SU-DHL-6 (cell line): ENCODE measurements at regions not wholly inside any gene's neighbourhood (a gene's known extent, or its start where the extent isn't known, plus 50 kb on each side); places are given as distances from the start of the nearest gene placed in this dataset.

Experiments
- H2AFZ ChIP-seq: fragments of 200-600 bp; sonication (generic); 2 replicates; pipeline ENCODE4 v1.6.1; 2014; ENCODE audit warnings: low read depth, mild to moderate bottlenecking, moderate library complexity, mixed read lengths, antibody characterized with exemption, low read length; ENCODE audit not compliant: severe bottlenecking
- H3F3A ChIP-seq: fragments of 200-600 bp; shearing (Covaris generic); 2 replicates; pipeline ENCODE4 v1.6.0; 2016; ENCODE audit warnings: antibody characterized with exemption, mild to moderate bottlenecking; ENCODE audit not compliant: insufficient read depth
- H3K27ac ChIP-seq: fragments of 200-600 bp; sonication (generic); 2 replicates; pipeline ENCODE4 v1.5.1; 2016; ENCODE audit warnings: low read depth, mild to moderate bottlenecking, low read length, moderate library complexity, mixed read lengths
- H3K27me3 ChIP-seq: fragments of 200-600 bp; sonication (generic), shearing (Covaris generic); 2 replicates; pipeline ENCODE4 v1.6.0; 2014; ENCODE audit warnings: mild to moderate bottlenecking, low read length
- H3K36me3 ChIP-seq: fragments of 200-600 bp; sonication (generic); 2 replicates; pipeline ENCODE4 v1.6.1; 2014; ENCODE audit warnings: mild to moderate bottlenecking, low read length, mixed read lengths
- H3K4me2 ChIP-seq: fragments of 300-600, 200-600 bp; shearing (Covaris generic), sonication (generic); 2 replicates; pipeline ENCODE4 v1.6.0; 2014; ENCODE audit warnings: low read length, low read depth, mild to moderate bottlenecking; ENCODE audit not compliant: poor library complexity, severe bottlenecking
- H3K4me3 ChIP-seq: fragments of 200-600 bp; sonication (generic); 2 replicates; pipeline ENCODE4 v1.5.1; 2014; ENCODE audit warnings: antibody characterized with exemption, low read length, mild to moderate bottlenecking, mixed read lengths; ENCODE audit not compliant: insufficient read depth, poor library complexity, severe bottlenecking
- H3K79me2 ChIP-seq: fragments of 200-600 bp; sonication (generic); 2 replicates; pipeline ENCODE4 v1.6.1; 2014; ENCODE audit warnings: mild to moderate bottlenecking, low read length, moderate library complexity; ENCODE audit not compliant: insufficient read depth
- H3K9ac ChIP-seq: fragments of 200-600 bp; sonication (generic); 2 replicates; pipeline ENCODE4 v1.7.0; 2014; ENCODE audit warnings: mild to moderate bottlenecking, low read length
- H3K9me2 ChIP-seq: fragments of 200-600 bp; sonication (generic); replicated peaks from 2 replicates; pipeline ENCODE4 v1.6.1; 2014; ENCODE audit warnings: low read length; ENCODE audit not compliant: insufficient read depth
- H3K9me3 ChIP-seq: fragments of 200-600 bp; sonication (generic); 2 replicates; pipeline ENCODE4 v1.6.1; 2014; ENCODE audit warnings: low read length, mixed read lengths; ENCODE audit not compliant: insufficient read depth
- H4K20me1 ChIP-seq: fragments of 200-600 bp; sonication (generic); 2 replicates; pipeline ENCODE4 v1.6.1; 2014; ENCODE audit warnings: low read depth, mild to moderate bottlenecking, antibody characterized with exemption, low read length, moderate library complexity, mixed read lengths
- CTCF ChIP-seq: fragments of 200-600 bp; sonication (generic); IDR thresholded peaks from one replicate; pipeline ENCODE4 v1.5.1; 2017; ENCODE audit warnings: antibody characterized with exemption, mild to moderate bottlenecking, low read length, moderate library complexity; ENCODE audit not compliant: insufficient read depth, poor library complexity, severe bottlenecking
- EZH2phosphoT487 ChIP-seq: fragments of 200-600 bp; sonication (generic), shearing (Covaris generic); conservative IDR thresholded peaks from 2 replicates; pipeline ENCODE4 v1.6.1; 2018; ENCODE audit warnings: mild to moderate bottlenecking, antibody characterized with exemption, low read length, moderate library complexity, mixed read lengths

DNA sequence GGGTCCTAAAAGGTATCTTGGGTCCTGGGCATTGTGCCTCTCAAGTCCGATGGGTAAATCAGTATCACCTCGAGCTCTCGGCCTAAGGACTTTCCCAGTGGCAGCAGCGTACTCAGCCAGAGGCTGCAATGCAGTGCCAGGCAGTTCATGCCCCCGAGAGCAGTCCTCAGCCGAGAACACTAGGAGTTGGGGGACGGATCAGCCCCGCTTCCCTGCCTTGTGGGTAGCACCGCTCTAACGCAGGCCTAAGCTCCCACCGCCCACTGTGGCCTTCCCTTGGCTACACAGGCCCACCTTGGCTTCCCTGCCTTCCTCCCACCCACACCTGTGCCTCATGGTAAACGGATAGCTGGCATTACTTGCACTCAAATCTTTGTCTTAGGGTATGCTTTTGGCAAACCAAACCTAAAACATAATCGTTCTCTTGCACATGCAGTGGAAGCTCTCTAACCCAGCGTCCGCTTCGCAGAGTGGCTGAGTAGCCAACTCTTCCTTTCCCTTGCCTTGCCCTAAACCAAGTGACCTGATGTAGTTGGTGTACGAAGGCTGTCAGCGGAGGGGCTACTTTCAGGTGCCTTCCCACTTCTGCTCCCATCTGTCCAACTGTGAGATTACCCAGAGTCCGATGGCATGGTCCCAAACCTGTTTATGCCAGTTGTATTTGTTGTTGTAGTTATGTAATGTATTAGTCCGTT is 73.2 kb upstream of the CHST15 start:
- H3K4me2 ChIP-seq = no peak overlapping the region
- no peak overlapping the region for H3K4me3 ChIP-seq
- no peaks in the 10 kb centered on the region for H3K27me3 ChIP-seq
- H2AFZ ChIP-seq = no peak overlapping the region
- no peak overlapping the region for H3K9ac ChIP-seq
- no peaks in the 10 kb centered on the region for H3K79me2 ChIP-seq
- no peaks in the 10 kb centered on the region for H3K36me3 ChIP-seq
- H4K20me1 ChIP-seq = no peaks in the 10 kb centered on the region
- no peaks in the 10 kb centered on the region for H3K9me2 ChIP-seq
- no peak overlapping the region for H3K27ac ChIP-seq
- no peaks in the 10 kb centered on the region for H3K9me3 ChIP-seq
- TF ChIP-seq CTCF (no peak), EZH2phosphoT487 (no peak)
- H3F3A ChIP-seq = no peaks in the 10 kb centered on the region

GRCh38 chr10:124165827-124166226 is 72.4 kb upstream of the CHST15 start:
- Histone ChIP-seq H3K4me3 (no peak overlapping the region), H3K79me2 (no peaks in the 10 kb centered on the region), H4K20me1 (no peaks in the 10 kb centered on the region), H3K27me3 (no peaks in the 10 kb centered on the region), H3K9me2 (no peaks in the 10 kb centered on the region), H3K4me2 (no peak overlapping the region), H3K9ac (no peak overlapping the region), H3K27ac (no peak overlapping the region), H2AFZ (no peak overlapping the region), H3K36me3 (no peaks in the 10 kb centered on the region), H3K9me3 (no peaks in the 10 kb centered on the region), H3F3A (no peaks in the 10 kb centered on the region)
- TF ChIP-seq CTCF (no peak), EZH2phosphoT487 (no peak)

DNA sequence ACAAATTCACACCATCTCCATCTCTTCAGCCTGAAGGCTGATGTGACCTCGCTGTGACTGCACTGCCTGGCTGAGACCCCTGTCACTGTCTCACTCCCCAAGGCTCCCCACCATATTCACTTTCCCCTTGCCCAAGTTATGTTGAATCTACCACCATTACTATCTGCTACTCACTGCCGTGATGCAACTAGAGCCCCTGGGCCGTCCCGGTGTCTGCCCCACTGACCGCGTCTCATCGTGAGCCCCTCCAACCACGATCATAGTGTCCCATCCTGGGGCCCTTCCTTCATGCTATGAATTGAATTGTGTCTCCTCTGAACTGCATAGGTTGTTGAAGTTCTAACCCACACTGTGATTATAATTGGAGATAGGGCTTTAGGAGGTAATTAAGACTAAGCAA is 71.9 kb upstream of the CHST15 start:
- Histone ChIP-seq H3K4me2 (no peak overlapping the region), H3K27ac (no peak overlapping the region), H3F3A (no peaks in the 10 kb centered on the region), H2AFZ (no peak overlapping the region), H3K27me3 (no peaks in the 10 kb centered on the region), H3K79me2 (no peaks in the 10 kb centered on the region), H4K20me1 (no peaks in the 10 kb centered on the region), H3K9ac (no peak overlapping the region), H3K9me3 (no peaks in the 10 kb centered on the region), H3K4me3 (no peak overlapping the region), H3K36me3 (no peaks in the 10 kb centered on the region), H3K9me2 (no peaks in the 10 kb centered on the region)
- TF ChIP-seq EZH2phosphoT487 (no peak), CTCF (no peak)
